ENCODE measurements at regions not wholly inside any gene's neighbourhood (a gene's known extent, or its start where the extent isn't known, plus 50 kb on each side); places are given as distances from the start of the nearest gene placed in this dataset.

GRCh38 chr11:105361651-105362050 is 222.1 kb upstream of the CARD18 start:
- TF ChIP-seq CTCF (IDR thresholded peaks at IDR 0.05), result no peak
- no peak for TF ChIP-seq SIN3A (IDR thresholded peaks at IDR 0.05; ENCODE audit: borderline replicate concordance, insufficient read depth, low read depth, low read length)
- TF ChIP-seq POLR2AphosphoS5 (IDR thresholded peaks at IDR 0.05; ENCODE audit: low read depth, low read length), result no peak
